NCI-H1105 (cell line): ENCODE measurements at regions not wholly inside any gene's neighbourhood (a gene's known extent, or its start where the extent isn't known, plus 50 kb on each side); places are given as distances from the start of the nearest gene placed in this dataset.

Experiments
- DNase-seq: peaks from one replicate; lab custom pipeline; 2025; lab: John Stamatoyannopoulos, UW

DNA sequence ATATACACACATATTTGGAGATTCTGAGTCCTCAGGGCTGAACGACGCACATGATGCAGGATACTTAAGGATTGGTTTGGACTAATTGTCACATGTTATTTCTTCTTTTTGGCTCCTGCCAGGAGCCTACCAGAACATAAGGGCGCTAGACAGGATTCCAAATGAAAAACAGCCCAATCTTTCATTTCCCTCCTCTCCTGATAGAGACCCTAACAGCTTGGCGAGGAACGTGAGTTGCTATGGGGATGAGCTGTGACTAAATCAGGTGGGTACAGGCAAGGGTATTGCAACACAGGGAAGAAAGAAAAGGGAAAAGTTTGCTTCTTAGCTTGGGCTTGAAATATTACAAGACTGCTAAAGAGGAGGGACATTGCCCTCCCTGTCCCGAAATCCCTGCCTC, 109.9 kb downstream of the AIPL1 start:
- DNase-seq = no peak

DNA sequence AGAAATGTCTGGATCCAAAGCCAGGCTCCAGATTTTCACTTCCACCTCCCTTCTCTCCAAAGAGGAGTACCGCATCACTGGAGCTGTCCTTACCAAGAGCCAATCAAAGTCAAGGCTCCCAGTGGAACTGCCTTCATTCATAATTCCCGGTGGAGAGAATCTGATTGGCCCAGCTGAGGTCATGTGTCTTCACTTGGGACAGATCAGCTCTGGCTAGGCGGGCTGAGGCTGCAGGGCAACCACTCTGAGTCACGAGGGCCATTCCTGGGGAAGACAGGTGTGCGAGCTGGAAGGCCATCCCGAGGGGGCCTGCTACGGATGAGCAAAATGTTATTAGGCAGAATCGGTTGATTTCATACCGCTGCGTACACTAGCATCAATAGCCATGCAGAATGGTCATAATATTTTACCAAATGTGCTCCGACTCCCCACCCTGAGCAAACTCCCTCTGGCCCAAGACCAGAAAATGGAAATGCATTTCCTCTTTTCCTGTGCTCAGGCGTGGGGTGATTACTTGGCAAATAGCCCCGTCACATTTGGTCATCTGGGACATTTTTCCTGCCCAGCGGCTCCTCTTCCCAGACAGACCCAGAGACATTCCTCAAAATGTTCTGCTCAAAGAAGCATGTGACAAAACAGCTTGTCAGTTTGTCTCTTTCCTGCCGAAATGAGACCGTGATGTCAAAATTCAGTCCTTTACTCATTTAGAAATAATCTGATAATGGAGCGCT, 111.1 kb downstream of the AIPL1 start:
- no peak for DNase-seq

DNA sequence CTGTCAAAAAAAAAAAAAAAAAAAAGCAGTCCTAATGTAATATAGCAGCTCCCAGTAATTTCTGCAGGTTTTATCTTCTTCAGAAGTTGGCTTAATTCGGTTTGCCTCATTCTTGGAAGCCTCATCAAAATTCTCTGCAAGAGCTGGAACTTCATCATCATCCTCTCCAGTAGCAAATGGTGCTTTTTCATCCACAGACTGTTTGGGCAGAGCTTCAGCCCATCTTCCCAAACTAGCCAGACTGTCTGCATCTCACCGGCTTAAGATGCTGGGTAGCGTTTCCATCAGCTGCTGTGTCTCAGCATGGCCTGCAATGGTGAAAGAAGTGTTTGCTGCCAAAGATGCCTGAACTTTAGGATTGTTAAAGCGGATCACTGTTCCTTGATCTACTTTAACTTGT, 112.6 kb downstream of the AIPL1 start:
- no peak for DNase-seq

DNA sequence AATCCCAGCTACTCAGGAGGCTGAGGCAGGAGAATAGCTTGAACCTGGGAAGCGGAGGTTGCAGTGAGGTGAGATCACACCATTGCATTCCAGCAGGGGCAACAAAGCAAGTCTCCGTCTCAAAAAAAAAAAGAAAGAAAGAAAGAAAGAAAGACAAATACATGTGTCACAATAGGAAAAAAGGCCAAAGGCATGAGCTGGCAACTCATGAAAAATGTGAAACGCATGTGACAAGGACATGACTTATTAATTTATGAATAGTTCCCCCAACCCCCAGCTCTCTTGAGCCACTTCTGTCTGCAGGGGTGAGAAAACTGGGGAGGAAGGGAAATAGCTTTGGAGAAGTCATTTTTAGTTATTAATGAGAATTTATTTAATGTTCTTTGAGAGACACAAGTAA, 120.6 kb downstream of the AIPL1 start:
- DNase-seq = no peak

- no peak for DNase-seq
Measured at GRCh38 chr17:6313835-6314234, 121.1 kb downstream of the AIPL1 start.

GRCh38 chr17:6306820-6307219, 128.1 kb downstream of the AIPL1 start:
- no peak for DNase-seq

- peak; percentile 45 for DNase-seq
Measured at GRCh38 chr17:6305613-6306360, 129.1 kb downstream of the AIPL1 start.

DNA sequence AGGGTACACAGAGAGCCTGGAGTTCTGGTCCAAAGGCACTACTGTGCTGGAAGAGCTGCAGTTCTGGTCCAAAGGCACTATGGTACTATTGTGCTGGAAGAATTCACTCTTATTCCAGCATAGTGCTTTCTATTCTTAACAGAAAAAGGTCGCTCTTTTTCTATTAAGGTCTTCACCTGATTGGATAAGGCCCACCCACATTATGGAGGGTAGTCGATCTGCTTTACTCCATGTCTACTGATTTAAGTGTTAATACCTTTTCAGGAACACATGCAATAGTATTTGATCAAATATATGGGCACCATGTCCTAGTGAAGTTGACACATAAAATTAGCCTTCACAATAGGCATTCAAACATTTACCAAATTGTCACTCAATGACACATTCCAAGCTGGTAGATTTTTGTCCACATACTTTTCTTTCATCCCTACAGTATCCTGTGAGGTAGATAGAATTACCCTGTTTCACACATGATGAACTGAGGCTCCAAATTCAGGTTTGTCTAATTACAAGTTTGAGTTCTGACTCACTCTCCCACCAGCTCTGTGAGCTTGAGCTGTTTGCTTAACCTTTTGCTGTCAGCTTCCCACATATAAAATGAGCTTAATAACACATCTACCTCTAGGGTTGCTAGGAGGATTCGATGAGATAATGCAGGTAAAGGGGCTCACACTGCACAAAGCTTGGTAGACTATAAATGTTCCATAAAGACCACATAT, 129.9 kb downstream of the AIPL1 start:
- no peak for DNase-seq

- no peak for DNase-seq
Measured at GRCh38 chr17:6303664-6304063, 131.3 kb downstream of the AIPL1 start.

GRCh38 chr17:6299275-6299674, 135.6 kb downstream of the AIPL1 start:
- DNase-seq = no peak

DNA sequence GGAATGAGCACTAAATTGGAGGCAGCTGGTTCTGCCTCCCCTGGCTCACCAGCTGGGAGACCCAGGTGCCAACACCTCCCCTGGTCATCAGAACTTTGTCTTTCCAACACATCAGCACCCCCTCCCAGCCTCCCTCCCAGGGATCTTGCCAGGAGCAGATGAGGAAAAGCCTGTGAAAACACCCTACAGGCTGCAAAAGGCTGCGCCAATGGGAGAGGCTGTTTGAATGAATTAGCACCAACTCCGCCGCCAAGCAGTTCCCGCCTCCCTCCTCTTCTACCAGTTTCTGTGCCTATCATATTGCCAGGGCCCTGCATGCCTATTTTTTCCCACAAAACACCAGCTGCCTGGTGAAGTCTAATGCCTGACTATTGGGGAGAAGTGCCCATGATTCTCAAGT, 137.0 kb downstream of the AIPL1 start:
- no peak for DNase-seq

- DNase-seq = no peak
Measured at GRCh38 chr17:6297119-6297518, 137.8 kb downstream of the AIPL1 start.

DNA sequence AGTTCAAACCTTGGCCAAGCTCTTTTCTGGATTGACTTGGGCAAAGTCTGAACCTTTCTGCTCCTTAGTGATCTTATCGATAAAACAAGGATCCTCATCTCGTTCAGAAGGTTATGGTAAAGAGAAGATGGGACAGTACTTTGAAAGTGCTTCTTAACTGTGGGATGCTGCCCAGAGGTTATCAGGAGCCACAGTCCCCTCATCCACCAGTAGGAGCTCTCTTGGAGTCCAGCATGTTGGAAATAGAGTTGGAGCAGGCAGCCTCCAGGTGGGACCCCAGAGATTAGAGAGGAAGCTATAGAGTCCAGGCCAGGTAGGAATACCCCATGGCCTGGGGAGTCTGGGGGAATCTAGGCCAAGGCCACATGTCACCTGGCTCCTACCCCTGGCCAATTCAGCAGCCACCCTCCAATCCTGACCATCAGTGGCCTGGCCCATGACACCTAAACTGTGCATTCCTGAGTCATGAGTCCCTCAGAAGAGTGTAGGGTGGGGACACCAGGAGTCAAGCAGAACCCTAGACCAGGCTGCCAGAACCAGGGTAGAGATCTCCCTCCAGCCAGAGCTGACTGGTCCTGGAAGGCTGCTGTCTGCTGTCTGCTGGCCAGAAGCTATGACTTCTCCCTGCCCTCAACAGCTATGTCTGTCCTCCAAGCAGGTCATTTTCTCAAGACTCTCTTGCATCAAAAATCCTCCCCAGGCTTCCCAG, 144.3 kb downstream of the AIPL1 start:
- DNase-seq = no peak

DNA sequence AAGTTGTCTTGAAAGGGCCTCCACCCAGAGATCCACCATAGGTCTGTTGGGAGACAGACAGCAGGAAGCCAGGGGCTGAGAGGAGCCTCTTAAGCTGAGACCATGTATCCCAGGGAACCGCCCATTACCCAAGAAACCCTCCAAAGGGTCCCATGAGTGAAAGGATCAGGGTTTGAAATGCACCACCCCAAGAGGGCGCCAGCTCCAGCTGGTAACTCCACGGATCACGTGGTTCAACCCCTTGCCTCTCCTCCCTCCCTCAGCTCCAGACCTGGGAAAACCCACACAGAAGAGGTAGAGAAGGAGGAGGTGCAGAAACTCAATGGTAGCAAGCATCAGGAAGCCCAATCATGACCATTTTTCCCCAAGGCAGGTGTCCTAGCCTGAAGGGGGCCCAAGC, 148.7 kb downstream of the AIPL1 start:
- no peak for DNase-seq

DNA sequence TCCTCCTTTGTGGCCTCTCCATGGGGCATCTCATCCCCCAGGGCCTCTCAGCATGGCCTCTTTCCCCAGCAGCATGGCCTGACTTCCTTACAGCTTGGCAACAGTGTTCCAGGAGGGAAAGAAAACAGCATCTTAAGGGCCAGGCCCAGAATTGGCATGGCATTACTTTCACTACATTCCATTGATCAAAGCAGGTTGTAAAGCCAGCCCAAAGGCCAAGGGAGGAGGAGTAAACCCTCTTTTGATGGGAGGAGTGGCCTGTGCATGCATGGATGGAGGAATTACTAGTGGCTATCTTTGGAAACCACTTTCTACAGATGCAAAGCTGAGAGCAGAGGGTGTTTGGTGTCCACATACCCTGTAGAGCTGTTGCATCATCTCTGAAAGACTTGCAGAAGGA, 149.4 kb downstream of the AIPL1 start:
- no peak for DNase-seq

GRCh38 chr17:6279659-6280058, 155.3 kb downstream of the AIPL1 start:
- DNase-seq = peak; percentile 67

- DNase-seq = no peak
Measured at GRCh38 chr17:6278376-6278775, 156.5 kb downstream of the AIPL1 start.

DNA sequence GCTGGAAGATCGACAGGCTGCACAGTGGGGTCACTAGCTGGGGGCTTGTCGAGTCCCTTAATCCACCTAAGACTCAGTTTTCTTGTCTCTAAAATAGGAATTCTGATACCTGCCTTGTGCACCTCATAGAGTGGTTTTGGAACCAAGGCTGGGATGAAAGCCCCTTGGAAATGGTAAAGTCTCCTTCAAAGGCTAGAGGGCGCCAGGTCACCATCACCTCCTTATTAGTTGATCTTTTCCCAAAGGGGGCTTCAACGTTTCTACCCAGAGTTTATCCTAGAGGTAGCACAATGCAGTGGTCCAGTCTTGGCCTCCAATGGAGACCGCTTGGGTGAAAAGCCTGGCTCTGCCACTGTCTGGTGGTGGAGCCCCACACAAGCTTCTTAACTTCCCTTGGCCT, 158.2 kb downstream of the AIPL1 start:
- no peak for DNase-seq

- no peak for DNase-seq
Measured at GRCh38 chr17:6274310-6274709, 160.6 kb downstream of the AIPL1 start.

- DNase-seq = no peak
Measured at GRCh38 chr17:6269478-6269877, 165.4 kb downstream of the AIPL1 start.

DNA sequence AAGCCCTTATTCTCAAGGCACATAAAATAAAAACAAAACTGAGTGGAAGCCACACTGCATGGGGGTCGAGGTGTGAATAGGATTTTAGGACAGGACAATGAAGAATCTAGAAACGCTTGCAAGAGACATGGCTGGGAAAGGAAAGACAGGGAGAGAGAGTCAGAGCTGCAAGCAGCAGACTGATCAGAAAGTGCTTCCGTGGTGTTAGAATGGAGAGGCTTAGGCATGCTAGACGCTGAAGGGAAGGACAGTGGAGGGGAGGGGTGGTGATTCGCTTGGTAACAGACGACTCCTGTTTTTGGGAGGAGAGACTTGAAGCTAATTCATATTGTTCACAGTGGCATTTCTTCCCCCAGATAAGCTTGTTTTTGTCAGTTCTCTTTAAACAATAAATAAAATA, 173.5 kb downstream of the AIPL1 start:
- DNase-seq = no peak

DNA sequence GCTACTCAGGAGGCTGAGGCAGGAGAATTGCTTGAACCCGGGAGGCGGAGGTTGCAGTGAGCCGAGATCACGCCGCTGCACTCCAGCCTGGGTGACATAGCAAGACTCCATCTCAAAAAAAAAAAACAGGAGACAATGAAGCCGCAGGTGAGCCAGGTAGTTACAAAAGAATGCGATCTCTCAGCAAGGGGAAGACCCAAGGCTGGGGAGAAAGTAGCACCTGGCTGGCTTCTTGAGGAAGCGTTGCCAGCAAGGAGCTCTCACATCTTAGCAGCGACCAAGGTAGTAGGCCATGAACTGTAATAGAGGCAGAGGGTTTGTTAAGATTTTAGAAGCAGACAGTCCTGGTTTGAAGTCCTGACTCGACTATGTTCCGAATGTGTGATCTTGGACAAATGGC, 175.0 kb downstream of the AIPL1 start:
- no peak for DNase-seq
